Activated naive CD8-positive, alpha-beta T cell (primary cell): ENCODE measurements at regions not wholly inside any gene's neighbourhood (a gene's known extent, or its start where the extent isn't known, plus 50 kb on each side); places are given as distances from the start of the nearest gene placed in this dataset.
"Not testable (repeated sequence)": the region's sequence is repeated elsewhere in the genome, so short reads cannot be mapped to it uniquely, and the experiment has no call there.

Experiments used
- H3K27ac Mint-ChIP-seq: one replicate; pipeline ENCODE4 v1.8.0; 2021; ENCODE audit warnings: mixed read lengths
- H3K27me3 Mint-ChIP-seq: one replicate; pipeline ENCODE4 v1.8.0; 2021; ENCODE audit warnings: mixed read lengths
- H3K36me3 Mint-ChIP-seq: one replicate; pipeline ENCODE4 v1.8.0; 2021; ENCODE audit warnings: mixed read lengths
- H3K4me1 Mint-ChIP-seq: one replicate; pipeline ENCODE4 v1.8.0; 2021; ENCODE audit warnings: low read depth, mixed read lengths
- H3K4me3 Mint-ChIP-seq: one replicate; pipeline ENCODE4 v1.8.0; 2021; ENCODE audit warnings: mild to moderate bottlenecking, mixed read lengths
- H3K9me3 Mint-ChIP-seq: one replicate; pipeline ENCODE4 v1.8.0; 2021; ENCODE audit warnings: low read depth, mixed read lengths

- Mint-ChIP-seq H3K9me3 (peaks cover 4% of the 10 kb centered on the region), H3K4me3 (no peak overlapping the region), H3K27ac (no peak overlapping the region), H3K36me3 (no peaks in the 10 kb centered on the region), H3K4me1 (peaks cover 5% of the 10 kb centered on the region), H3K27me3 (peaks cover 24% of the 10 kb centered on the region)
Observed at GRCh38 chr13:34159946-34160345, 342.0 kb downstream of the RFC3 start.

GRCh38 chr13:34161931-34162543 lies 344.1 kb downstream of the RFC3 start:
- Mint-ChIP-seq H3K27ac (no peak overlapping the region), H3K36me3 (no peaks in the 10 kb centered on the region), H3K4me3 (no peak overlapping the region), H3K27me3 (peaks cover 20% of the 10 kb centered on the region), H3K4me1 (no peaks in the 10 kb centered on the region), H3K9me3 (peaks cover 4% of the 10 kb centered on the region)

GRCh38 chr13:34162544-34162933 lies 344.6 kb downstream of the RFC3 start:
- Mint-ChIP-seq H3K27me3 (peaks cover 17% of the 10 kb centered on the region), H3K4me3 (no peak overlapping the region), H3K4me1 (no peaks in the 10 kb centered on the region), H3K9me3 (peaks cover 4% of the 10 kb centered on the region), H3K27ac (no peak overlapping the region), H3K36me3 (no peaks in the 10 kb centered on the region)

GRCh38 chr13:34164582-34164981 lies 346.6 kb downstream of the RFC3 start:
- Mint-ChIP-seq H3K27ac (no peak overlapping the region), H3K27me3 (peaks cover 7% of the 10 kb centered on the region), H3K4me1 (no peaks in the 10 kb centered on the region), H3K4me3 (no peak overlapping the region), H3K36me3 (no peaks in the 10 kb centered on the region), H3K9me3 (no peaks in the 10 kb centered on the region)

GRCh38 chr13:34165158-34165557 lies 347.2 kb downstream of the RFC3 start:
- Mint-ChIP-seq H3K36me3 (no peaks in the 10 kb centered on the region), H3K9me3 (no peaks in the 10 kb centered on the region), H3K27me3 (peaks cover 4% of the 10 kb centered on the region), H3K4me3 (no peak overlapping the region), H3K27ac (no peak overlapping the region), H3K4me1 (no peaks in the 10 kb centered on the region)

GRCh38 chr13:34166406-34166805 lies 348.5 kb downstream of the RFC3 start:
- no peaks in the 10 kb centered on the region for H3K27me3 Mint-ChIP-seq
- no peaks in the 10 kb centered on the region for H3K36me3 Mint-ChIP-seq
- no peaks in the 10 kb centered on the region for H3K9me3 Mint-ChIP-seq

GRCh38 chr13:34167347-34167746 lies 349.4 kb downstream of the RFC3 start:
- Mint-ChIP-seq H3K27me3 (no peaks in the 10 kb centered on the region), H3K4me3 (no peak overlapping the region), H3K27ac (no peak overlapping the region), H3K9me3 (no peaks in the 10 kb centered on the region), H3K4me1 (no peaks in the 10 kb centered on the region), H3K36me3 (no peaks in the 10 kb centered on the region)

More at GRCh38 chr13:34166406-34166805, 348.5 kb downstream of the RFC3 start:
- Mint-ChIP-seq H3K27ac (no peak overlapping the region), H3K4me3 (no peak overlapping the region), H3K4me1 (no peaks in the 10 kb centered on the region)

- no peak overlapping the region for H3K27ac Mint-ChIP-seq
- H3K36me3 Mint-ChIP-seq = no peaks in the 10 kb centered on the region
- H3K4me1 Mint-ChIP-seq = no peaks in the 10 kb centered on the region
- H3K27me3 Mint-ChIP-seq = no peaks in the 10 kb centered on the region
- H3K9me3 Mint-ChIP-seq = no peaks in the 10 kb centered on the region
- H3K4me3 Mint-ChIP-seq = no peak overlapping the region
Observed at GRCh38 chr13:34172048-34172447, 354.1 kb downstream of the RFC3 start.

GRCh38 chr13:34174671-34175145 lies 356.8 kb downstream of the RFC3 start:
- Mint-ChIP-seq H3K9me3 (no peaks in the 10 kb centered on the region), H3K36me3 (no peaks in the 10 kb centered on the region), H3K4me3 (no peak overlapping the region), H3K4me1 (no peaks in the 10 kb centered on the region), H3K27me3 (no peaks in the 10 kb centered on the region), H3K27ac (no peak overlapping the region)

GRCh38 chr13:34175551-34175950 lies 357.6 kb downstream of the RFC3 start:
- Mint-ChIP-seq H3K27ac (no peak overlapping the region), H3K4me3 (no peak overlapping the region), H3K9me3 (no peaks in the 10 kb centered on the region), H3K27me3 (no peaks in the 10 kb centered on the region), H3K4me1 (no peaks in the 10 kb centered on the region), H3K36me3 (no peaks in the 10 kb centered on the region)

- Mint-ChIP-seq H3K4me3 (no peak overlapping the region), H3K36me3 (no peaks in the 10 kb centered on the region), H3K9me3 (no peaks in the 10 kb centered on the region), H3K4me1 (no peaks in the 10 kb centered on the region), H3K27me3 (no peaks in the 10 kb centered on the region), H3K27ac (no peak overlapping the region)
Observed at GRCh38 chr13:34176633-34177032, 358.7 kb downstream of the RFC3 start.

- H3K36me3 Mint-ChIP-seq = no peaks in the 10 kb centered on the region
Observed at GRCh38 chr13:34179481-34179880, 361.5 kb downstream of the RFC3 start.

GRCh38 chr13:34179927-34180326 lies 362.0 kb downstream of the RFC3 start:
- no peaks in the 10 kb centered on the region for H3K9me3 Mint-ChIP-seq
- no peaks in the 10 kb centered on the region for H3K27me3 Mint-ChIP-seq
- H3K4me3 Mint-ChIP-seq = no peak overlapping the region
- H3K27ac Mint-ChIP-seq = no peak overlapping the region
- H3K36me3 Mint-ChIP-seq = no peaks in the 10 kb centered on the region
- no peaks in the 10 kb centered on the region for H3K4me1 Mint-ChIP-seq

More at GRCh38 chr13:34179481-34179880, 361.5 kb downstream of the RFC3 start:
- Mint-ChIP-seq H3K9me3 (no peaks in the 10 kb centered on the region), H3K27ac (no peak overlapping the region), H3K27me3 (no peaks in the 10 kb centered on the region), H3K4me1 (no peaks in the 10 kb centered on the region), H3K4me3 (no peak overlapping the region)

- H3K9me3 Mint-ChIP-seq, H3K27ac Mint-ChIP-seq, H3K27me3 Mint-ChIP-seq, H3K36me3 Mint-ChIP-seq, H3K4me1 Mint-ChIP-seq, H3K4me3 Mint-ChIP-seq: not testable (repeated sequence)
Observed at GRCh38 chr13:34181256-34181655, 363.3 kb downstream of the RFC3 start.

- no peaks in the 10 kb centered on the region for H3K4me1 Mint-ChIP-seq
- H3K27ac Mint-ChIP-seq = no peak overlapping the region
- H3K27me3 Mint-ChIP-seq = peaks cover 2% of the 10 kb centered on the region
- no peaks in the 10 kb centered on the region for H3K36me3 Mint-ChIP-seq
- no peak overlapping the region for H3K4me3 Mint-ChIP-seq
- H3K9me3 Mint-ChIP-seq = peaks cover 8% of the 10 kb centered on the region
Observed at GRCh38 chr13:34189946-34190345, 372.0 kb downstream of the RFC3 start.
